ENCODE measurements at regions not wholly inside any gene's neighbourhood (a gene's known extent, or its start where the extent isn't known, plus 50 kb on each side); places are given as distances from the start of the nearest gene placed in this dataset.

GRCh38 chr6:15145821-15146220 is 100.0 kb upstream of the JARID2 start:
- Histone ChIP-seq H2AFZ (ENCODE audit: low read depth, low read length) (no peak overlapping the region), H3K27me3 (ENCODE audit: insufficient read depth, low read depth, low read length) (no peaks in the 10 kb centered on the region), H3K4me2 (ENCODE audit: low read length) (no peak overlapping the region), H3K9me3 (ENCODE audit: low read length) (no peaks in the 10 kb centered on the region), H3K9ac (ENCODE audit: low read length) (no peak overlapping the region), H3K79me2 (replicated peaks; ENCODE audit: insufficient read depth, low read length) (no peaks in the 10 kb centered on the region), H4K20me1 (ENCODE audit: insufficient read depth) (no peaks in the 10 kb centered on the region), H3K27ac (ENCODE audit: low read length) (no peak overlapping the region), H3K4me3 (ENCODE audit: low read length) (no peak overlapping the region), H3K36me3 (ENCODE audit: insufficient read depth, low read length) (no peaks in the 10 kb centered on the region), H3F3A (ENCODE audit: insufficient read depth, low read length, poor library complexity, severe bottlenecking) (no peaks in the 10 kb centered on the region), H3K9me2 (ENCODE audit: insufficient read depth, low read length) (no peaks in the 10 kb centered on the region)
- TF ChIP-seq SMC3 (conservative IDR thresholded peaks at IDR 0.05; ENCODE audit: poor library complexity): no peak
- no peak for TF ChIP-seq POLR2AphosphoS5 (IDR thresholded peaks at IDR 0.05)

- no peak overlapping the region for H3K27ac ChIP-seq (ENCODE audit: low read length)
- H3K27me3 ChIP-seq (ENCODE audit: insufficient read depth, low read depth, low read length): no peaks in the 10 kb centered on the region
- H3K9ac ChIP-seq (ENCODE audit: low read length): no peak overlapping the region
- no peak overlapping the region for H3K4me3 ChIP-seq (ENCODE audit: low read length)
- no peaks in the 10 kb centered on the region for H3K9me3 ChIP-seq (ENCODE audit: low read length)
- H4K20me1 ChIP-seq (ENCODE audit: insufficient read depth): no peaks in the 10 kb centered on the region
- H2AFZ ChIP-seq (ENCODE audit: low read depth, low read length): no peak overlapping the region
- no peak overlapping the region for H3K4me2 ChIP-seq (ENCODE audit: low read length)
- no peaks in the 10 kb centered on the region for H3F3A ChIP-seq (ENCODE audit: insufficient read depth, low read length, poor library complexity, severe bottlenecking)
- TF ChIP-seq EP300 (conservative IDR thresholded peaks at IDR 0.05; ENCODE audit: poor library complexity, severe bottlenecking) (no peak), SMC3 (conservative IDR thresholded peaks at IDR 0.05; ENCODE audit: poor library complexity) (no peak), REST (IDR thresholded peaks at IDR 0.05; ENCODE audit: borderline replicate concordance) (no peak), CTCF (IDR thresholded peaks at IDR 0.05; ENCODE audit: poor library complexity, severe bottlenecking) (no peak), TAF1 (IDR thresholded peaks at IDR 0.05; ENCODE audit: low read depth) (no peak), RAD21 (conservative IDR thresholded peaks at IDR 0.05) (no peak), POLR2AphosphoS5 (IDR thresholded peaks at IDR 0.05) (no peak), MXI1 (conservative IDR thresholded peaks at IDR 0.05; ENCODE audit: poor library complexity, severe bottlenecking) (no peak), EZH2 (IDR thresholded peaks at IDR 0.05; ENCODE audit: borderline replicate concordance, insufficient read depth, low read length, poor library complexity, severe bottlenecking) (no peak)
- no peaks in the 10 kb centered on the region for H3K9me2 ChIP-seq (ENCODE audit: insufficient read depth, low read length)
- no peaks in the 10 kb centered on the region for H3K79me2 ChIP-seq (replicated peaks; ENCODE audit: insufficient read depth, low read length)
- H3K36me3 ChIP-seq (ENCODE audit: insufficient read depth, low read length): no peaks in the 10 kb centered on the region
Measured at GRCh38 chr6:15147827-15148226, 98.0 kb upstream of the JARID2 start.
